Kidney epithelial cell (primary cell): ENCODE measurements at regions not wholly inside any gene's neighbourhood (a gene's known extent, or its start where the extent isn't known, plus 50 kb on each side); places are given as distances from the start of the nearest gene placed in this dataset.
A peak's percentile ranks its signal among the peaks of the same experiment; 100 is the strongest.

ENCODE experiments used
- DNase-seq: peaks from one replicate; pipeline ENCODE4 v3.0.0-alpha.2; 2010; ENCODE audit warnings: low read depth
- H3K27me3 ChIP-seq: 2 replicates; pipeline ENCODE4 v1.6.0; 2011; ENCODE audit warnings: low read length; ENCODE audit not compliant: control insufficient read depth, insufficient read depth
- H3K36me3 ChIP-seq: 2 replicates; pipeline ENCODE4 v1.5.1; 2011; ENCODE audit warnings: low read length; ENCODE audit not compliant: control insufficient read depth, insufficient read depth
- H3K4me3 ChIP-seq: 2 replicates; pipeline ENCODE4 v1.5.1; 2011; ENCODE audit warnings: low read depth, mild to moderate bottlenecking, control low read depth, low read length
- CTCF ChIP-seq: IDR thresholded peaks from 2 replicates; pipeline ENCODE4 v1.5.1; 2011; ENCODE audit warnings: mild to moderate bottlenecking, moderate library complexity, low read length, control low read depth, inconsistent platforms; ENCODE audit not compliant: insufficient read depth, poor library complexity, severe bottlenecking

GRCh38 chr21:17964716-17965115, 145.6 kb upstream of the C21orf91 start:
- Histone ChIP-seq H3K4me3 (no peak overlapping the region), H3K27me3 (no peaks in the 10 kb centered on the region), H3K36me3 (no peaks in the 10 kb centered on the region)
- no peak for DNase-seq
- no peak for TF ChIP-seq CTCF

GRCh38 chr21:17964199-17964598, 145.0 kb upstream of the C21orf91 start:
- H3K4me3 ChIP-seq: no peak overlapping the region
- TF ChIP-seq CTCF: no peak
- no peak for DNase-seq
- H3K36me3 ChIP-seq: no peaks in the 10 kb centered on the region
- H3K27me3 ChIP-seq: no peaks in the 10 kb centered on the region

GRCh38 chr21:17950591-17950990, 131.4 kb upstream of the C21orf91 start:
- Histone ChIP-seq H3K27me3 (no peaks in the 10 kb centered on the region), H3K36me3 (no peaks in the 10 kb centered on the region), H3K4me3 (no peak overlapping the region)
- no peak for TF ChIP-seq CTCF
- DNase-seq: no peak

DNA sequence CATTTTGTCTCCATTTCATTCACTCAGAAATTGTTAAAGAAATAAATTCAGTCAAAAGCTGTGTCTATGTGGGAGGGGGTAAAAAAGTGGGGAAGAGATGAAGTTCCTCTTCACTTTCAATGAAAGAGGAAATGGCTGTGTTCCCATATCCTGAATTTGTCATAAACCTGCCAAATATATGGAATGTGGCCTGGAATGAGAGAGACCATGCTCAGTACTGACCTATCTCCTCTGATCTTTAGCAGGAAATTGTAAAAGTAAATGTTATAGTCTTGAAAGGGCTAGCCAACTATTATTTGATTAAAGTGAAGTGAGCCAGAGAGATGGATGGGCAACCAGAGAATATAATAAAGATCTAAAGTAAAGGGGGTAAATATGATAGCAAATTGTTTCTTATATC, 130.3 kb upstream of the C21orf91 start:
- TF ChIP-seq CTCF: no peak

GRCh38 chr21:17947531-17947930, 128.4 kb upstream of the C21orf91 start:
- H3K36me3 ChIP-seq: no peaks in the 10 kb centered on the region
- TF ChIP-seq CTCF: no peak
- DNase-seq: no peak
- H3K27me3 ChIP-seq: no peaks in the 10 kb centered on the region
- no peak overlapping the region for H3K4me3 ChIP-seq

More for the DNA sequence above, 130.3 kb upstream of the C21orf91 start:
- Histone ChIP-seq H3K4me3 (no peak overlapping the region), H3K36me3 (no peaks in the 10 kb centered on the region), H3K27me3 (no peaks in the 10 kb centered on the region)
- DNase-seq: no peak

DNA sequence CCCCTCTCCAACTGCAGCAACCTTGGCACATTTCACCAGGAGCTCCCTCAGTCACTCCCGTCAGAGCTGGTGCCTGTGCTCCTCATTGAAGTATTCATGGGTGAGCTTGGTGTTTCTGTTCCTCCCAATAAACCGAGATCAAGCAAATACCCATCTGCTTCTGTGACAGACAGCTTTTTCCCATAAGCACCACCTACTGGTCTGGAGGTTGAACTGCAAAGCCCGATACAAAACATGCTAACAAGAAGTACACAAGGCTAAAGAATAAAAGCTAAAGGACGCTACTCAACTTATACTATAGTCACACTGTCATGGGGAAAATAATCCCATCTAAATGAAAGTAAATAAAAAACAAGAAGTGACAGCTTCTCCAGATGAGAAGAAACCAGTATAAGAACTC, 111.9 kb upstream of the C21orf91 start:
- TF ChIP-seq CTCF: peak; percentile 37
- Histone ChIP-seq H3K36me3 (no peaks in the 10 kb centered on the region), H3K27me3 (no peaks in the 10 kb centered on the region), H3K4me3 (no peak overlapping the region)
- DNase-seq: no peak
